Adrenal gland (tissue), 9 donors: ENCODE measurements at regions not wholly inside any gene's neighbourhood (a gene's known extent, or its start where the extent isn't known, plus 50 kb on each side); places are given as distances from the start of the nearest gene placed in this dataset.
A peak's percentile ranks its signal among the peaks of the same experiment; 100 is the strongest.

Experiments used
- DNase-seq, 7 donors: peaks; one replicate each; pipeline ENCODE4 v3.0.0-alpha.2; 2019 to 2020
- H3K27ac ChIP-seq, 5 donors: fragments of 200-600 bp; sonication (generic) in 4 of 5; 1 replicate in 3 of 5; 2 replicates in 2 of 5; pipeline versions ENCODE4 v1.5.1 to v1.8.0; 2016 to 2020; ENCODE audit warnings: mild to moderate bottlenecking in 1 of 5
- H3K27me3 ChIP-seq: fragments of 200-600 bp; 2 replicates; pipeline ENCODE4 v1.8.0; 2021
- H3K36me3 ChIP-seq, 2 donors: fragments of 200-600 bp; replicated peaks in 1 of 2; 1 replicate in 1 of 2; 2 replicates in 1 of 2; pipeline versions ENCODE4 v1.5.1 to v1.8.0; 2018 to 2022
- H3K4me1 ChIP-seq, 2 donors: fragments of 200-600 bp; replicated peaks in 1 of 2; 1 replicate in 1 of 2; 2 replicates in 1 of 2; pipeline versions ENCODE4 v1.5.1 to v1.8.0; 2018 to 2021
- H3K4me3 ChIP-seq, 4 donors: fragments of 200-600 bp; sonication (generic) in 3 of 4; one replicate each; pipeline ENCODE4 v1.5.1; 2016 to 2018
- H3K9me3 ChIP-seq, 3 donors: fragments of 200-600 bp; sonication (generic) in 1 of 3; replicated peaks in 1 of 3; 1 replicate in 2 of 3; 2 replicates in 1 of 3; pipeline versions ENCODE4 v1.5.1 to v1.8.0; 2016 to 2021
- POLR2A ChIP-seq, 2 donors: fragments of 450-650 bp; IDR thresholded peaks; one replicate each; pipeline ENCODE4 v1.6.1; 2017; ENCODE audit warnings: antibody characterized with exemption in 2 of 2, mild to moderate bottlenecking in 2 of 2, moderate library complexity in 1 of 2
- WGBS, 4 donors: extraction: QIAGEN DNeasy Blood & Tissue Kit in 2 of 4; methylation state at CpG; one replicate each; pipeline versions ENCODE4 v1.1.5 to v1.1.7; 2013 to 2017; 5-methylcytosine and 5-hydroxymethylcytosine counted together
- intact Hi-C, 2 donors: fragments of 100-400 bp; cut with DNase I; formaldehyde crosslinking; loops; one replicate each; pipeline versions ENCODE4 v1.14.1 to v1.15.0; 2022 to 2023
- TF ChIP-seq, protein P1 (sequence below), 6 experiments: fragments of 450-650 bp in 4 of 6; fragments of 200-600 bp in 2 of 6; sonication (generic) in 1 of 6; IDR thresholded peaks; 1 replicate in 5 of 6; 2 replicates in 1 of 6; pipeline versions ENCODE4 v1.5.1 to v1.8.0; 2016 to 2021; ENCODE audit warnings: antibody characterized with exemption in 6 of 6, mild to moderate bottlenecking in 2 of 6, moderate library complexity in 1 of 6
- donor health status: healthy with polysubstance abuse.
- donor health status: Bipolar disorder and iron deficiency.
- donor health status: DM: yes; HTN: yes; CAD: no.
- donor health status: DM: no; HTN: no; CAD: no.
- donor health status: DM: no; HTN: no; CAD: no.

DNA sequence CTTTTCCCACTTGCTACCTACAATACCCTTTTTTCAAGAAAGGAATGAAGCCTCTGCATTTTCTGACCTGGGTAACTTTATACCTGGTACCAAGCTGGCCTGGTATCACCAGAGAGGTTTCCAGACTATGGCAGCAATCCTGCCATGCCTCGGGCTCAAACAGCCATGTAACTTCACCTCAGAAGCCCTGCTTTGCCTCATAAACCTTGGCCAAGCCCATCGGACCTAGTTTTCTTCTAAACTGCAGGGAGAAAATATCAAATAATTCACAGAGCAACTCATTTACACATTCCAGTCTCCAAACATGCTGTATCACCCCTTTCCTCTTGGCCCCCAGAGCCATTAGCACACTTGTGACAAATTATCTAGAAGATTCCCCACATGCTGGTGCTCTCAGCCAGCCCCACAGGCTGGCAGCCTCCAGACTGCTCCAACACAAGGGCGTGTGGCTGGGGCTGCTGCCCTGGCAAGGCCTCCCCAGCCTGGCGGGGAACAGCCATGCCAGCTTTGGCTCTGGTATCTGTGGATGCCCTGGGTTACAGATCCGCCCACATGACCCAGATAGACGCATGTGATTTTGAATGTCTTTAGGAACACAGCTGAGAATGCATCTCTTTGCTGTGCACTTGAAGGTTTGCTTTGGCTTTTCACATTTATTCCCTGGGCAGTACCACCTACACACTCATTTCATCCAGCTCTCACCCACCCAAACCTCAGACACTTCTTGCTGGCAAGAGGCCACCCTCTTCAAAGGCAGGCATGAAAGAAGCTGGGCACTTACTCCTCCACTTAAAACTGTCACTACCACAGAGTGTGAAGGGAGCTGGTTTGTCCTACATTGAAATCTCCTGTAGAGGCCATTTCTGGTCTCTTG lies 70.0 kb upstream of the BCAR3 start:
- 63 to 71% (median 67%) methylated on average over 6 of the region's 6 CpGs for WGBS, 4 donors
- intact Hi-C loops: no loop called here
- Histone ChIP-seq H3K4me1 (peaks cover 0 to 33% of the 10 kb centered on the region in 2 donors), H3K9me3 (no peaks in the 10 kb centered on the region), H3K4me3 (no peak overlapping the region), H3K27ac (peak overlapping the region in 1 of 5 donors; percentile 36), H3K27me3 (no peaks in the 10 kb centered on the region), H3K36me3 (no peaks in the 10 kb centered on the region)
- peak; percentile 29 to 87 (median 54) for DNase-seq
- TF ChIP-seq, protein P1, sequence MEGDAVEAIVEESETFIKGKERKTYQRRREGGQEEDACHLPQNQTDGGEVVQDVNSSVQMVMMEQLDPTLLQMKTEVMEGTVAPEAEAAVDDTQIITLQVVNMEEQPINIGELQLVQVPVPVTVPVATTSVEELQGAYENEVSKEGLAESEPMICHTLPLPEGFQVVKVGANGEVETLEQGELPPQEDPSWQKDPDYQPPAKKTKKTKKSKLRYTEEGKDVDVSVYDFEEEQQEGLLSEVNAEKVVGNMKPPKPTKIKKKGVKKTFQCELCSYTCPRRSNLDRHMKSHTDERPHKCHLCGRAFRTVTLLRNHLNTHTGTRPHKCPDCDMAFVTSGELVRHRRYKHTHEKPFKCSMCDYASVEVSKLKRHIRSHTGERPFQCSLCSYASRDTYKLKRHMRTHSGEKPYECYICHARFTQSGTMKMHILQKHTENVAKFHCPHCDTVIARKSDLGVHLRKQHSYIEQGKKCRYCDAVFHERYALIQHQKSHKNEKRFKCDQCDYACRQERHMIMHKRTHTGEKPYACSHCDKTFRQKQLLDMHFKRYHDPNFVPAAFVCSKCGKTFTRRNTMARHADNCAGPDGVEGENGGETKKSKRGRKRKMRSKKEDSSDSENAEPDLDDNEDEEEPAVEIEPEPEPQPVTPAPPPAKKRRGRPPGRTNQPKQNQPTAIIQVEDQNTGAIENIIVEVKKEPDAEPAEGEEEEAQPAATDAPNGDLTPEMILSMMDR (IDR thresholded peaks at IDR 0.05): no peak
- no peak for TF ChIP-seq POLR2A (IDR thresholded peaks at IDR 0.05)

DNA sequence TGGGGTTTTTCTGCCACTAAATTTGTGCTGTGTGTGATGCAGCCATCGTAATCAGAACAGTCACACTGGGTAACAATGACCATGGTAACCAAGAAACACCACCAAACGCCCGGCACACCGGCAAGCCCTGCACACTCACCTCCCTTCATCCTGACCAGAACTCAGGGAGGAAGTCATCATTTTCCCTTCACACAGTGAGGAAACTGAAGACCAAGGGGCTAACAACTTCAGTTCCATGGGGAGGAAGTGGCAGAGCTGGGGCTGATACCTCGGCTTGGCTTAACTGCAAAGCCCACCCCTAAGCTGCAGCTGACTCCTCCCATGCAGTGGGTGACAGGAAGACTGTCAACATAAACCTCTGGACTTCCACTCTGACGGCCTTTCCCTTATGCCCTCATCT lies 69.3 kb upstream of the BCAR3 start:
- Histone ChIP-seq H3K9me3 (no peaks in the 10 kb centered on the region), H3K27me3 (no peaks in the 10 kb centered on the region), H3K36me3 (no peaks in the 10 kb centered on the region), H3K4me3 (no peak overlapping the region), H3K27ac (peak overlapping the region in 1 of 5 donors; percentile 36), H3K4me1 (peaks cover 0 to 33% of the 10 kb centered on the region in 2 donors)
- TF ChIP-seq POLR2A (IDR thresholded peaks at IDR 0.05): no peak
- TF ChIP-seq, protein P1 (IDR thresholded peaks at IDR 0.05): no peak
- WGBS, 4 donors: 71 to 84% (median 80%) methylated on average over 6 of the region's 6 CpGs
- intact Hi-C loops: no loop called here
- no peak for DNase-seq

DNA sequence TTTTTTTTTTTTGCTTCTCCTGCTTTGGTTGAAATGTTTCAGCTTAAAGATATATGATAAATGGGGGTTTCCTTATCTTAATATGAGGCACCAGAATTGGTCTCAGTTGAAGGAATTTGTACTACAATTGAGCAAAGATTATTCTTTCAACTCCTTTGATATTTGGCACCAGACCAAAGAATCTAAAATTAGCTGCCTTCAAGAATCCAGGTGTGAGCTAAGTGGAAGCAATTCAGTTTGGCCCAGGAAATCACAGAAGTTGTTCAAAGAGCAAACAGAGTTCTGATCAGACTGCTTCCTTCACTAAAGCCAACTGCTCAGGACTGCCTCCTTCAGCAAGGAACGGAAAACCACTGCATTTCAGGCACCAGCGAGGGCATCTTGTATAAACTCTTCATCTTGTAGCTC lies 68.3 kb upstream of the BCAR3 start:
- 68 to 95% (median 81%) methylated on average over 2 of the region's 2 CpGs for WGBS, 4 donors
- H3K4me1 ChIP-seq: peaks cover 0 to 26% of the 10 kb centered on the region in 2 donors
- H3K36me3 ChIP-seq: no peaks in the 10 kb centered on the region
- intact Hi-C loops: no loop called here
- no peaks in the 10 kb centered on the region for H3K9me3 ChIP-seq
- no peaks in the 10 kb centered on the region for H3K27me3 ChIP-seq
- no peak for DNase-seq
- no peak overlapping the region for H3K27ac ChIP-seq
- TF ChIP-seq, protein P1 (IDR thresholded peaks at IDR 0.05): no peak
- no peak for TF ChIP-seq POLR2A (IDR thresholded peaks at IDR 0.05)
- no peak overlapping the region for H3K4me3 ChIP-seq

DNA sequence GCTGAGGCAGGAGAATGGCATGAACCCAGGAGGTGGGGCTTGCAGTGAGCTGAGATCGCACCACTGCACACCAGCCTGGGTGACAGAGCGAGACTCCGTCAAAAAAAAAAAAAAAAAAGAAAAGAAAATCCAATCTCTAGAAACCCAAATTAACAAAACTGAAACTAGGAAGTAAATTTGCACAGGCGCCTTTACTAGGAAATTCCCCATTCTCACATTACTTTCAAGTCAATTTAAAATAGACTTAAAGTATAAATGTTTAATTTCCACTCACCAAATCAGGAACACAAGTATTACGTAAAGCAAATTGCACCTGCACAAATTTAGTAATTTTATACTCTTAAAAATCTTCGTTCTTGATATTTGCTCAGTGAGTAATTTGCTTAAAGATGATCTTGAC lies 67.8 kb upstream of the BCAR3 start:
- Histone ChIP-seq H3K4me1 (peaks cover 0 to 26% of the 10 kb centered on the region in 2 donors), H3K27me3 (no peaks in the 10 kb centered on the region), H3K36me3 (no peaks in the 10 kb centered on the region), H3K9me3 (no peaks in the 10 kb centered on the region), H3K4me3 (no peak overlapping the region), H3K27ac (no peak overlapping the region)
- TF ChIP-seq, protein P1 (IDR thresholded peaks at IDR 0.05): no peak
- TF ChIP-seq POLR2A (IDR thresholded peaks at IDR 0.05): no peak
- intact Hi-C loops: no loop called here
- 75 to 86% (median 78%) methylated on average over 6 of the region's 6 CpGs for WGBS, 4 donors
- DNase-seq: no peak
